ENCODE measurements at regions not wholly inside any gene's neighbourhood (a gene's known extent, or its start where the extent isn't known, plus 50 kb on each side); places are given as distances from the start of the nearest gene placed in this dataset.

GRCh38 chr2:57396355-57397098, 650.1 kb upstream of the VRK2 start:
- intact Hi-C loops (cut with DNase I; ENCODE audit: low total_unique reads) = no loop called here
- Histone ChIP-seq H3K27ac (no peak overlapping the region), H3K9me3 (peaks cover 0 to 5% (median 0%) of the 10 kb centered on the region in 3 donors), H3K27me3 (no peaks in the 10 kb centered on the region), H3K36me3 (no peaks in the 10 kb centered on the region), H3K4me3 (no peak overlapping the region), H3K4me1 (no peaks in the 10 kb centered on the region)
- TF ChIP-seq CTCF (IDR thresholded peaks at IDR 0.05) = no peak
- no peak for DNase-seq

- Histone ChIP-seq H3K27me3 (no peaks in the 10 kb centered on the region), H3K9me3 (peaks cover 0 to 5% (median 0%) of the 10 kb centered on the region in 3 donors), H3K4me1 (no peaks in the 10 kb centered on the region), H3K36me3 (no peaks in the 10 kb centered on the region), H3K4me3 (no peak overlapping the region), H3K27ac (no peak overlapping the region)
- TF ChIP-seq CTCF (IDR thresholded peaks at IDR 0.05) = no peak
- intact Hi-C loops (cut with DNase I; ENCODE audit: low total_unique reads) = no loop called here
- DNase-seq = no peak
Observed at GRCh38 chr2:57397550-57398360, 648.9 kb upstream of the VRK2 start.

- Histone ChIP-seq H3K9me3 (peaks cover 0 to 5% (median 0%) of the 10 kb centered on the region in 3 donors), H3K4me1 (no peaks in the 10 kb centered on the region), H3K27me3 (no peaks in the 10 kb centered on the region), H3K4me3 (no peak overlapping the region), H3K36me3 (no peaks in the 10 kb centered on the region), H3K27ac (no peak overlapping the region)
- intact Hi-C loops (cut with DNase I; ENCODE audit: low total_unique reads) = no loop called here
- no peak for TF ChIP-seq CTCF (IDR thresholded peaks at IDR 0.05)
- no peak for DNase-seq
Observed at GRCh38 chr2:57399057-57399456, 647.5 kb upstream of the VRK2 start.

GRCh38 chr2:57402096-57402495, 644.5 kb upstream of the VRK2 start:
- no peak for DNase-seq
- no peaks in the 10 kb centered on the region for H3K36me3 ChIP-seq
- H3K27ac ChIP-seq = no peak overlapping the region
- H3K4me1 ChIP-seq = no peaks in the 10 kb centered on the region
- H3K4me3 ChIP-seq = no peak overlapping the region
- intact Hi-C loops (cut with DNase I; ENCODE audit: low total_unique reads) = no loop called here
- TF ChIP-seq CTCF (IDR thresholded peaks at IDR 0.05) = no peak
- H3K9me3 ChIP-seq = peaks cover 0 to 5% (median 0%) of the 10 kb centered on the region in 3 donors
- H3K27me3 ChIP-seq = no peaks in the 10 kb centered on the region

- Histone ChIP-seq H3K4me1 (no peaks in the 10 kb centered on the region), H3K36me3 (no peaks in the 10 kb centered on the region), H3K4me3 (no peak overlapping the region), H3K27ac (no peak overlapping the region), H3K9me3 (peaks cover 0 to 5% (median 0%) of the 10 kb centered on the region in 3 donors), H3K27me3 (no peaks in the 10 kb centered on the region)
- intact Hi-C loops (cut with DNase I; ENCODE audit: low total_unique reads) = no loop called here
- TF ChIP-seq CTCF (IDR thresholded peaks at IDR 0.05) = no peak
- DNase-seq = no peak
Observed at GRCh38 chr2:57402755-57403154, 643.9 kb upstream of the VRK2 start.

All from tibial artery (tissue), 4 donors.